Adipocyte (in vitro differentiated cells): ENCODE measurements at regions not wholly inside any gene's neighbourhood (a gene's known extent, or its start where the extent isn't known, plus 50 kb on each side); places are given as distances from the start of the nearest gene placed in this dataset.
"Not testable (repeated sequence)": the region's sequence is repeated elsewhere in the genome, so short reads cannot be mapped to it uniquely, and the experiment has no call there.

ENCODE experiments used
- DNase-seq: peaks from one replicate; pipeline ENCODE4 v3.0.0-alpha.2; 2015; ENCODE audit warnings: low read depth
- H3K27me3 ChIP-seq: replicated peaks from 2 replicates; pipeline ENCODE4 v1.7.0; 2013; ENCODE audit warnings: mild to moderate bottlenecking, low read length, moderate library complexity; ENCODE audit not compliant: control insufficient read depth, insufficient read depth
- H3K36me3 ChIP-seq: 2 replicates; pipeline ENCODE4 v1.7.0; 2013; ENCODE audit warnings: low read length, mild to moderate bottlenecking, moderate library complexity; ENCODE audit not compliant: control insufficient read depth, insufficient read depth, severe bottlenecking
- H3K4me1 ChIP-seq: 2 replicates; pipeline ENCODE4 v1.7.0; 2013; ENCODE audit warnings: mild to moderate bottlenecking, low read length, moderate library complexity; ENCODE audit not compliant: control insufficient read depth, insufficient read depth
- H3K4me3 ChIP-seq: 2 replicates; pipeline ENCODE4 v1.7.0; 2013; ENCODE audit warnings: mild to moderate bottlenecking, low read length, moderate library complexity
- H3K9ac ChIP-seq: 2 replicates; pipeline ENCODE4 v1.7.0; 2013; ENCODE audit warnings: mild to moderate bottlenecking, low read length, moderate library complexity
- H3K9me3 ChIP-seq: 2 replicates; pipeline ENCODE4 v1.7.0; 2013; ENCODE audit warnings: mild to moderate bottlenecking, low read length, moderate library complexity; ENCODE audit not compliant: control insufficient read depth

- no peak for DNase-seq
- H3K36me3 ChIP-seq: no peaks in the 10 kb centered on the region
- H3K4me3 ChIP-seq: no peak overlapping the region
- no peak overlapping the region for H3K9ac ChIP-seq
- H3K4me1 ChIP-seq: no peaks in the 10 kb centered on the region
- peaks cover 4% of the 10 kb centered on the region for H3K9me3 ChIP-seq
- no peaks in the 10 kb centered on the region for H3K27me3 ChIP-seq
Measured at GRCh38 chr13:62760724-62761123, 1345.1 kb upstream of the PCDH20 start.

GRCh38 chr13:62747629-62748028 lies 1332.0 kb upstream of the PCDH20 start:
- Histone ChIP-seq H3K9me3 (no peaks in the 10 kb centered on the region), H3K36me3 (no peaks in the 10 kb centered on the region), H3K4me3 (no peak overlapping the region), H3K27me3 (no peaks in the 10 kb centered on the region), H3K9ac (no peak overlapping the region), H3K4me1 (no peaks in the 10 kb centered on the region)
- DNase-seq: peak; percentile 14

DNA sequence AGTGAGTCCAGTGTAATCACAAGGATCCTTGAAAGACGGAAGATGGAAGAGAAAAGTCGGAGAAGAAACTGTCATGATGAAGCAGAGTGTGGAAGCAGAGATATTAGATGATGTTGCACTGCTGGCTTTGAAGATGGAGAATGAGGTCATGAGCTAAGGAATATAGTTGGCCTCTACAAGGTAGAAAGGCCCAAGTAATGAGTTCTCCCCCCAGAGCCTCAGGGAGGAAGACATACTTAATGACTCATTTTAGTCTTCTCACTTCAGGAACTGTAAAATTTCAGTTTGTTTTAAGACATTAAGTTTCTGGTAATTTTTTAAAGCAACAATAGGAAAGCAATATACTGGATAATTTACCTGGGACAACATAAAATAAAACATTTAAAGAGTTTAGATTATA lies 1331.5 kb upstream of the PCDH20 start:
- H3K9me3 ChIP-seq: no peaks in the 10 kb centered on the region
- no peak overlapping the region for H3K9ac ChIP-seq
- H3K4me3 ChIP-seq: no peak overlapping the region
- no peak for DNase-seq
- no peaks in the 10 kb centered on the region for H3K36me3 ChIP-seq
- no peaks in the 10 kb centered on the region for H3K27me3 ChIP-seq
- no peaks in the 10 kb centered on the region for H3K4me1 ChIP-seq

DNA sequence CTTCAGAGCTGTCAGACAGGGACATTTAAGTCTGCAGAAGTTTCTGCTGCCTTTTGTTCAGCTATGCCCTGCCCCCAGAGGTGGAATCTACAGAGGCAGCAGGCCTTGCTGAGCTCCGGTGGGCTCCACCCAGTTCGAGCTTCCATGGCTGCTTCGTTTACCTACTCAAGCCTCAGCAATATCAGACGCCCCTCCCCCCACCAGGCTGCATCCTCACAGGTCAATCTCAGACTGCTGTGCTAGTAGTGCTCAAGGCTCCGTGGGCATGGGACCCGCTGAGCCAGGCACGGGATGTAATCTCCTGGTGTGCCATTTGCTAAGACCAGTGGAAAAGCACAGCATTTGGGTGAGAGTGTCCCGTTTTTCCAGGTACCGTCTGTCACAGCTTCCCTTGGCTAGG lies 1314.1 kb upstream of the PCDH20 start:
- H3K36me3 ChIP-seq, H3K4me1 ChIP-seq: not testable (repeated sequence)

DNA sequence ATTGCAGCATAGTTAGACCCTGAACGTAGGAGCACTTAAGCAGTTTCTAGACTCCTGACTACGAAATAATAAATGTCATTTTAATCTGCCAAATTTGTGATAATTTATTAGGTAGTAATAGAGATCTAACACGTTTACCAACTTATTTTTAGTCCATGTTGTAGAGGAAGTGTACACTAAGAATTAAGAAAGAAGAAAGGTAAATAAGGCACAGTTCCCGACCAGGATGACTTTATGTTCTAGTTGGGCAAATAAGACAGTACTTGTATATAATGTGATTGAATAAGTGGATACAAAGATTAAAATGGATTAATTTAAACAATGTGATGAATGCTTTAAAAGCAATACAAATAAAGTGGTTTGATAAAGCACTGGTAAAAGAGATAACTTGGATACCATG lies 1306.2 kb upstream of the PCDH20 start:
- H3K9ac ChIP-seq: no peak overlapping the region
- no peak for DNase-seq
- H3K36me3 ChIP-seq: no peaks in the 10 kb centered on the region
- no peak overlapping the region for H3K4me3 ChIP-seq
- no peaks in the 10 kb centered on the region for H3K4me1 ChIP-seq
- H3K27me3 ChIP-seq: no peaks in the 10 kb centered on the region
- H3K9me3 ChIP-seq: peaks cover under 1% of the 10 kb centered on the region

More for the DNA sequence above, 1314.1 kb upstream of the PCDH20 start:
- H3K9me3 ChIP-seq, H3K27me3 ChIP-seq, H3K4me3 ChIP-seq, DNase-seq, H3K9ac ChIP-seq: not testable (repeated sequence)

GRCh38 chr13:62711948-62712347 lies 1296.3 kb upstream of the PCDH20 start:
- not testable (repeated sequence) for H3K4me3 ChIP-seq, H3K9ac ChIP-seq, H3K27me3 ChIP-seq, H3K4me1 ChIP-seq, DNase-seq, H3K36me3 ChIP-seq, H3K9me3 ChIP-seq

GRCh38 chr13:62710787-62711186 lies 1295.1 kb upstream of the PCDH20 start:
- no peaks in the 10 kb centered on the region for H3K4me1 ChIP-seq
- no peaks in the 10 kb centered on the region for H3K36me3 ChIP-seq
- no peaks in the 10 kb centered on the region for H3K27me3 ChIP-seq
- H3K9ac ChIP-seq: no peak overlapping the region
- no peaks in the 10 kb centered on the region for H3K9me3 ChIP-seq
- no peak for DNase-seq
- no peak overlapping the region for H3K4me3 ChIP-seq

- no peak overlapping the region for H3K9ac ChIP-seq
- H3K9me3 ChIP-seq: no peaks in the 10 kb centered on the region
- no peak for DNase-seq
- H3K36me3 ChIP-seq: no peaks in the 10 kb centered on the region
- no peaks in the 10 kb centered on the region for H3K27me3 ChIP-seq
- H3K4me1 ChIP-seq: no peaks in the 10 kb centered on the region
- no peak overlapping the region for H3K4me3 ChIP-seq
Measured at GRCh38 chr13:62706048-62706447, 1290.4 kb upstream of the PCDH20 start.

DNA sequence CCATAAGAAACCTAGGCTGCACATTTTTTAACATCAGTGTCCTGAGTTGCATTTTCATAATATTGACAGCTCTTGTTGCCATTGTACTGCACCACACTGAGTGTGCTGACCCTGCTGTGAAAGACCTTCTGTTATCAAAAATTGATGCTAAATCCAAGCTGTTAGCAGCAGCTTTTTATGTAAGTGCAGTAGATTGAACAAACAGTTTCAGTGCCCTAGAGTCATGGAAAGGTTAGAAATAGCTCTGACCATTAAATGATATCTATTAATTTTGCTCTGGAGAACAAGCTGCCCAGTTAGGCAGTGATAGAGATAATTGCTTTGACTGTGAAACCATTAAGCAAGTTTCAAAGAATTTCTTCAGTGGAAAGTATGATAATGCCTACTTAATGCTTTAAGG lies 1289.2 kb upstream of the PCDH20 start:
- H3K36me3 ChIP-seq: no peaks in the 10 kb centered on the region
- DNase-seq: no peak
- no peaks in the 10 kb centered on the region for H3K4me1 ChIP-seq
- H3K27me3 ChIP-seq: no peaks in the 10 kb centered on the region
- H3K9me3 ChIP-seq: no peaks in the 10 kb centered on the region
- H3K9ac ChIP-seq: no peak overlapping the region
- no peak overlapping the region for H3K4me3 ChIP-seq

DNA sequence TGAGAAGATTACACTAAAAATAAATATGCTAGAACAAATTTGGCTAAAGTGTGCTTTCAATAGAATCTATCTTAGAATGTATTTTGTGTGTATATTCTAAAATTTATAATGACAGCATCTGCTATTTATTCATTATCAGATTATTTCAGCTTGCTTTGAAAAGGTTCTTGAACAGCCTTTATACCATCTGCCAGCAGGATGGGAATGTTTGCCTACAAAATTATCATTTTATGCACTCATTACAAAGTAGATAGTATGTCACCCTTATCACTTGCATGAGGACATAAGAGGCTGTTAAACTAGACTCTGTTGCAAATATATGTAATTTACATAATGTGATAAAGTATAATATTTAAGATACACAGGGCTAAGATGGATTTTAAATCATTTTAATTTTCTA lies 1286.9 kb upstream of the PCDH20 start:
- H3K9me3 ChIP-seq: no peaks in the 10 kb centered on the region
- H3K27me3 ChIP-seq: no peaks in the 10 kb centered on the region
- H3K4me1 ChIP-seq: no peaks in the 10 kb centered on the region
- no peak overlapping the region for H3K9ac ChIP-seq
- no peak for DNase-seq
- no peak overlapping the region for H3K4me3 ChIP-seq
- no peaks in the 10 kb centered on the region for H3K36me3 ChIP-seq

GRCh38 chr13:62697701-62698100 lies 1282.1 kb upstream of the PCDH20 start:
- Histone ChIP-seq H3K27me3 (no peaks in the 10 kb centered on the region), H3K4me1 (no peaks in the 10 kb centered on the region), H3K4me3 (no peak overlapping the region), H3K36me3 (no peaks in the 10 kb centered on the region), H3K9me3 (no peaks in the 10 kb centered on the region), H3K9ac (no peak overlapping the region)
- DNase-seq: no peak

- Histone ChIP-seq H3K4me3 (no peak overlapping the region), H3K9me3 (no peaks in the 10 kb centered on the region), H3K9ac (no peak overlapping the region), H3K27me3 (no peaks in the 10 kb centered on the region), H3K36me3 (no peaks in the 10 kb centered on the region), H3K4me1 (no peaks in the 10 kb centered on the region)
- no peak for DNase-seq
Measured at GRCh38 chr13:62696490-62696889, 1280.8 kb upstream of the PCDH20 start.
